NCI-H187 (cell line): ENCODE measurements at regions not wholly inside any gene's neighbourhood (a gene's known extent, or its start where the extent isn't known, plus 50 kb on each side); places are given as distances from the start of the nearest gene placed in this dataset.

ENCODE experiments used
- DNase-seq, 2 experiments: peaks; one replicate each; lab custom pipeline; 2025; lab: John Stamatoyannopoulos, UW

DNA sequence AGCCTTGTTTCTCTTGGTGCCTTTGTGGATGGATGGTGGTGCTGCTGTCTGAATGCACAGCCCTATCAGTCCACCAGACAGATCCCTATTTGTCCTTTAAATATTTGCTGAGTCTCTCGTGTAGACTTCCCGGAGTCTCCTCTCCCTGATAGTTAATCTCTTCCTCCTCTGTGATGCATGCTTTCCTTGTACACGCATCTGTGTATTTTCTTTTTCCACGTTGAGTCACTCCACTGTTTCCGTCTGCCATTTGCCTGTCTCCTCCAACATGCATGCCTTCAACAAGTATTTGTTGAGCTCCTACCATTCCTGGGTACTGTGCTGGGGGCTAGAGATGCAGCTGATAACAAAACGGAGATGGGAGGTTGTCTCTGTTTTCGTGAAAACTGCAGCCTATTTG is 282.6 kb downstream of the HAPSTR1 start:
- DNase-seq = no peak

DNA sequence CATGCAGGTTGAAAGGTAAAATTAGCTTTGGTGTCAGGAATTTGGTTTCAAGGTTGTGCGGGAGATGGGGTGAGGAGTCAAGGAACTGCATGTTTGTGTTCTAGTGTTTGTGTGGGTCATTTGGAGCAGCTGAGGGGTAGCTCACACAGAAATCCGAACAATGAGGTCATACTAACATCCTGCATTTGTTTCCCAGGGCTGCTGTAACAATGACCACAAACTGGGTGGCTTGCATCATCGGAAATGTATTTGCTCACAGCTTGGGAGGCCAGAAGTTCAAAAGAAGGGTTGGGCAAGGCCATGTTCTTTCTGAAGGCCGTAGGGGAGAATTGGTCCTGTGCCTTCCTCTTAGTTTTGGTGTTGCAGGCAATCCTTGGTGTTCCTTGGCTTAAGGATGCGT is 287.4 kb downstream of the HAPSTR1 start:
- DNase-seq = no peak

DNA sequence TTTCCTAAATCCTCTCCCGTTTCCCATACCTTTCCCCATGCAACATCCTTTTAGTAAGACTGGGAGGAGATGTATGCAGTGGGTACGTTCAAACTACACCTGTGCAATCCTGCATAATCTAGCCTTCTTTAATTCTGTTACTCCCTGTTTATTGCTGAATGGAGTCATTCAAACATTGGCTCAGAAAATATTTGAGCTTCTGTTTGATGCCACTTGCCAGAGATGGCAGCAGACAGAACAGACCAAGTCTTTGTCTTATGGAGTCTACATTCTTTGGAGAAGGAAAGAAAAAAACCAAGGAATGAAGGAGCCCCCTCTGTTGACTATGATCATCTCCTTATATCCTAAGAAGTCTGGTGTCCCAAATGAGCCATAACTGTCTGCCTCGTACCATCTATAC is 288.8 kb downstream of the HAPSTR1 start:
- no peak for DNase-seq

DNA sequence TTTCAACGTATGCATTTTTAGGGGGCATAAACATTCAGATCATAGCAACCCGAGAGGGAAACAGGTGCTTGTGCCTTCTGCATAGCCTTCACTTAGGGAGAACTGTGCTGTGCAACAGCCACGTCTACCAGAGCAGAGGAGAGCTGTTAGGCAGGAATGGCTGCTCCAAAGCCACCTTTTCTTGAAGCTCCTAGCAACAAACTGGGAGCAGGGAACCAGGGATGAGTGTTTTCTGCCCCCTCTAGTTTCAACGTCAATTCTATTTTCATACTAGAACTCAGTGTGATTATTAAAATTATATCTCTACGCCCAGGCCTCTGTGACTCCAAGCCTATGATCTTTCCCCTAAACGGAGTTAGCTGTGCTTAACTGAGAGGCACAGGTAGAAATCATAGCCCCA is 290.0 kb downstream of the HAPSTR1 start:
- no peak for DNase-seq

DNA sequence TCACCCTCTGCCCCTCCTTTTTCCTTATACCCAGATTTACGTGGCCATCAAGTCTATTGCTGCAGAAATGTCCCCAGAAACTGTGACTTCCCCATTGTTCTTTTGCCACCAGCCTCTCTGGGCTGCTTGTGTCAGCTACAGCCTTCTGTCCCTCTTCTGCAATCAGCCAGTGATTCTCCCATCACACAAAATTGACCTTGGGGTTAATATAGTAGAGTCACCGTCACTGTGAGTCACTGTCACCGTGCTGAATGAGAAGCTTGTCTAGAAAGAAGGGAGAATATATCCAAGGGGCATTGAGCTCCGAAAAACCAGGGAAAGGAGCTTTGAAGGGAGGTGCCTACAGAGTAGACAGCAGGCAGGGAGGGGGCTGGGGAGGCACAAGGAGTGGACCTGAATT is 290.5 kb downstream of the HAPSTR1 start:
- DNase-seq = no peak

DNA sequence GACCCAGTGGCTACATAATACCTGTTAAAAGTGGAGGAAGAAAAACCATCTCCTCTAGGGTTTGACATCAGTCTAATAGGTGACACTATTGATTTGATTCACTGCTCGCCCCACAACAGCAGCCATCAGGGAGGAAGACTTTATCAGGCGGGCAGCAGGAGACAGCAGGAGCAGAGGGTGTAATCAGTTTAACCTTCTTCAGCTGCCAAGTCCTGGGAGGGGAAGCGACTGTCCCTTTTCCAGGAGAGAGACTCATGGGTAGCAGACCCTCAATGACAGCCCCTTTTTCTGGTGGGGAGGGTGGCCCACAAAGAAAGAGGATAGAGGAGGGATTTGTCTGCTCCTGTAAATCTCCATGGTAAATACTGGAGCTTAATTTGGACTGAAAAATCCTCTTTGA is 291.8 kb downstream of the HAPSTR1 start:
- no peak for DNase-seq

DNA sequence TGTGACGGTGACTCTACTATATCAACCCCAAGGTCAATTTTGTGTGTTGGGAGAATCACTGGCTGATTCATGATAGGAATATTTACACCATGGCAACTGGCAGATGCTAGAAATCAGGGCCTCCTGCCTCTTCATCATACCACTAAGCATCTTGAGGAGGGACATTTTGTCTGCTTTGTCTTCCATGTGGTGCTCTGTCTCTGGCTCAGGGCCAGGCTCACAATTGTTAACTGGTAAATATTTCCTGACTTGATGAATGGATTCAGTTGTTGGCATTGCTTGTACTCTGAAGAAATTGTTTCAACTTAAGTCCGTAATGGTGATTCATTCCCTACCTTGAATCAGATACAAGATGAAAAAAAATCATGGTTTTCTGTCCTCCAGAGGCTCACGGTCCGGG is 292.7 kb downstream of the HAPSTR1 start:
- no peak for DNase-seq

DNA sequence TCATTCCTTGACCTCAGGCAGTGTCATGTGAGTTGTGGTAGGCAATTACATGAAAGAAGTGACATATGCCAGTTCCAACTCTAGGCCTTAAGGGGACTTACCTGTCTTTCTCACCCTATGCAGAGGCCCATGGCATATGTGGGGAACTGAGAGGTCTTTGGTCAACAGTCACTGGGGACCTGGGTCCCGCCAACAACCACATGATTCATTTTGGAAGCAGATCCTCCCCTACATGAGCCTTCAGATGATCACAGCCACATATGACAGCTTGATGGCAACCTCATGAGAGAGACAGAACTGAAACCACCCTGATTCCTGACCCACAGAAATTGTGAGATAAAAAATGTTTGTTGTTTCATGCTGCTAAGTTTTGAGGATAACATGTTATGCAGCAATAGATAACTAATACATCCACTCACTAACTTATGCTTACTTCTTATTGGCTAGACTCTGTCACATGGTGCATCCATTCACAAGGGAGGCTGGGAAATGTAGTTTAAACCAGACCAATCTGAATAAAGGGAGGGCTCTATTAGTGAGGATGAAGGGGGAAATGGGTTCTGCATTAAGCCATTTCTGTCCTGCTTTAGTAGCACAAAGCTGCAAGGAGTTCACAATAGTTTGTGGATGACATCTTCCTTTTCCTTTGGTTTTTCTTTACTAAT is 298.2 kb downstream of the HAPSTR1 start:
- DNase-seq = no peak

DNA sequence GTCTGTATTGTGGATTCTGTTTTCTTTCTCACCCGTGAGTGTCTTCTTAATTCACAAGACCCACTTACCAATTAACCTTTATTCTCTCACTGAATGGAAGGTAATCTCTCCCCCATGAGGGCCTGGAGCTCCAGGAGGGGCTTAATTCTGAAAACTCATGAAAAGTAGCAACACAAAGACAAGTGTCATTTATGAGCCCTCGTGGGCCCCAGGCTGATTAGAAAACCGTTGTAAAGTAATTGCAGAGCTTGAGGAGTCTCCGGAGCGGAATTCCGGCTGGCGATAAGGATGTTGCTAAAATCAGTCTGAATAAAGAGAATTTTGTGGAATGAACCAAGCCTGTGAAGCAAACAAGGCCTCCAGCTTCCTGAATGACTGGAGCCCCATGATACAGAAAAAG is 301.5 kb downstream of the HAPSTR1 start:
- no peak for DNase-seq

DNA sequence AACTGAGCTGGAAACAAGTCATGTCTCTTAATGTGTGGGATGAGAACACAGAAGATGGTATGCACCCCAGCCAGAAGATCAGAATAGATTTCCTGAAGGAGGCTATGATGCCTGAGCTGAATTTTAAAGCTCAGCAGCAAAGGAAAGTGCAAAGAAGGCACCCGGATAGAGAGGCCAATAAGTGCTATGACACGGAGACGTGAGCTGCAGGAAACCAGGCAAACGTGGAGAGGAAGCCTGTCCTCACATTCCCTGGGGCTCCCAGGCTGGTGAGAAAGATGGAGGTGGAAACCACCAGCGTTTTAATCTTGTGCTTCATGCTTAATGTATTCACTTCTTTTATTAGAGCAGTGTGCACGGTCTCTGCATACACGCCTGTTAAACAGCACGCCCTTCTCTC is 302.1 kb downstream of the HAPSTR1 start:
- no peak for DNase-seq

DNA sequence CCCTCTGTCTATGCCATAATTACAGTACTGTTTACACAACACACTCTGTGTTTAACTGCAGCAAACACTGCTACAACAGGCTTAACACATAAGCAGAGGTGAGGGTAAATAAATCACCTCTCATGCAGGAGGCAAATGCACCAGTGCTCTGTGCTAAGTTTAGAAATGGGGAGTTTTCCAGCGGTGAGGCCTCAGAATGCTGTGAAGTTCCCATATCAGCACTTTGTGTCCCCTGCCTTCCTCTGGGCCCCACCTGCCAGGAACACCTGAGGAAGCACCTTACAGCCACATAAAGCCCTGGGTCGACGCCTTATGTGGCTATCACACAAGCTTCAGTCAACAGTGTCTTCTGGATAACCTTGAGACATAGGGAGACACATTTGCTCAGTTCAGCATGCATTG is 304.5 kb downstream of the HAPSTR1 start:
- DNase-seq = no peak

DNA sequence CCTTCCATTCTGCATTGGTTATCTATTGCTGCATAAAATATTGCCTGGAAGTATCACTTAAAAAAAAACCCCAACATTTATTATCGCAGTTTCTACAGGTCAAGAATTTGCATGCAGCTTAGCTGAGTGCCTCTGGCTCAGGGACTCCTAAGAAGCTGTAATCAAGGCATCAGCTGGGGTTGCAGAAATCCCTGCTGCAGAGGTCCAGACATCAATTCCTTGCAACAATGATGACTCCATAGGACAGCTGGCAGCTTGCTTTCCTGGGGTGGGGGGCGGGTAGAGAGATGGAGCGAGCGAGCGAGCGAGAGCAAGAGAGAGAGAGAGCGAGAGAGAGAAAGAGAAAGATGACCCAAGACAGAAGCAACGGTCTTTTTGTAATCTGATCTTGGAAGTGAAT is 308.1 kb downstream of the HAPSTR1 start:
- DNase-seq = no peak

DNA sequence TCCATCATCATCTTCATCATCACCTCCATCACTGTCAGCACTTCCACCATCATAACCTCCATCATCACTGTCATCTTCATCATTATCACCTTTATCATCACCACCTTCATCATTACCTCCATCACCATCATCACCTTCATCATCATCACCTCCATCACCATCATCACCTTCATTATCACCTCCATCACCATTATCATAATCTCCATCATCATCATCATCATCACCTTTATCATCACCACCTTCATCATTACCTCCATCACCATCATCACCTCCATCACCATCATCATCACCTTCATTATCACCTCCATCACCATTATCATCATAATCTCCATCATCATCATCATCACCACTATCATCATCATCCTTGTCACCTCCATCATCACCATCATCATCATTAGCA is 309.7 kb downstream of the HAPSTR1 start:
- no peak for DNase-seq

DNA sequence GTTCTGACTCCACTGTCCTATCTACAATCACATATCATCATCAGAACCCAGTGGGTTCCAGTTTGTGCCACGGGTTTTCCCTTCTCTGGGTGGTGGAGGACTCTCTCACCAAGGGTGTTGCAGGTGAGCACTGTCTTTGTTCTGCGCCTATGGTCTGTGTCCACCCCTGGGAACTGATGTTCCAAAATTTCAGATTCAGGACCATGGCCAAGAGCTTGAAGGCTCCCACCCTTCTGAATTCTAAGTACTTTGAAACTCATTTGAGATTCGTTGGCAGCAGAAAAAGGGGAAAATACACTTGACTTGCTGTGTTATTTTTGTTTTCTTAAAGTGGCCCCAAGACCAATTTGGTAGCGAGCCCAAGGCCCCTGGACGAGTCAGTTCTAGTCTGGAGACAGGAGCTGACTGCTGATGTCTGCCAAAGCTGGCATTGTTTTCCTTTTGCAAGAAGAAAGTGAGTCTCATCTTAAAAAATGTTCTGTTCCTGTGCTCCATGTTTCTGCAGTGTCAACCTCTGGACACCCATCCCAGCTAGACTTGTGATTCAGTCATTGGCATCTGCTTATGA is 310.9 kb downstream of the HAPSTR1 start:
- no peak for DNase-seq

DNA sequence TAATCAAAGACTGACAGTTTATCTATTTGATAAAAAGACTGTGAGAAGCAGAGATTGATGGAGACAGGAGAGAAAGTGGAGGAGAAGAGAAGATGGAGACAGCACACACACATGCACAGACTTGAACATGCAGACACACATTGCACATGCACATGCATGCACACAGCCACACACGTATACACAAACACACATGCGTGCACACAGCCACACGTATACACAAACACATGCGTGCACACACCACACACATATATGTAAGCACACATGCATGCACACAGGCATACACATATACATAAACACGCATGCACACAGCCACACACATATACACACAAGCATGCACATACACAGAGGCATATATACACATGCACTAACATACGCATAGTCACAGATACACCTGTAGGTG is 313.4 kb downstream of the HAPSTR1 start:
- DNase-seq = no peak

DNA sequence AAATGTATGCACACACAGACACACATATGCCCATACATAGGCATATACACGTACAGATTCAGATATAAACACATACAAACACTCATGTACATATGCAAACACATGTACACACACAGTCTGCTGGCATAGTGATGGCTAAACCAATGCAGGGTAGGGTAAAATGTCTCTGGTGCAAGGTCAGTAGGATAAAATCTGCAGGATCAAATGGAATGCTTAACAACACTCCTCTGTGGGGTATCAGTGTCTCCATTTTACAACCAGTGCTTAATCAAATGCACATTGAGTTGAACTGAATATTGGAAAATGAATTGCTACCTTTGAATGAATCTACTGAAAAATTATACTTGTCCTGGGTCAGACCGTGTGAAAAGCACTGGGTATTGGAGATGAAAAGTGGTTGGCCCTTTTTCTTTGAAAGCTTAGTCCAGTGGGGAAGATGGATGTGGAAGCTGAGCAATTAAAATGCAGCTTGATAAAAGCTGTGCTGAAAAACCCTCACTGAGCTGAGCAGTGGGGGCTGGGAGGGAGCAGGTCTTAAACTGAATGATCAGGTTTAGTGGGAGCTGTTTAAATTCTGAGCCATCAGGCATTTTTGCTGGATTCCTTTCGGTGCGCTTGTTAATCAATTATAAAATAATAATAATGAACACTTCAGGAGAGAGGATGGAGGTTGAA is 314.7 kb downstream of the HAPSTR1 start:
- DNase-seq = no peak

DNA sequence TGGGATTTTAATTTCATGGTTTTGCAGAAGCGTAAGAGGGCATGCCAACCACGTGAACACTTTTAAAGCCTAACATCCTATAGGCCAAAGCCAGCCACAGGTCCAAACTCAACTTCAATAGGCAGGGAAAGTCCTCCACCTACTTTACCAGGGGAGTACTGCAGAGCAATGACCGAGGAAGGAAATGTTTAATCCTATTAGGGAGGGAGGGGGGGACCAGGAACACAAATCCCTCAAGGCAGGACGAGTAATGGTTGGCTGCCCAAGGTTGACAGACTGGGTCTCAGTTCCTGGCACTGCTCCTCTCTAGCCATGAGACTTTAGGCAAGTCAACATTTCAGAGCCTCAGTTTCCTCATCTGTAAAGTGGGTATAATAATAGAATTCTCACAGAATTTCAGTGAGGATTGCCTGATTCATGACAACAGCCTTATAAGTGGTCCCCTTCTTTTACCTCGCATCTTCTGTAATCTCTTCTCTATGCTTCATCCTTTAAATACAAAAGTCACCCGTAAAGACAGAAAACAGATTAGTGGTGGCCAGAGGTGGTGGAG is 315.8 kb downstream of the HAPSTR1 start:
- no peak for DNase-seq

DNA sequence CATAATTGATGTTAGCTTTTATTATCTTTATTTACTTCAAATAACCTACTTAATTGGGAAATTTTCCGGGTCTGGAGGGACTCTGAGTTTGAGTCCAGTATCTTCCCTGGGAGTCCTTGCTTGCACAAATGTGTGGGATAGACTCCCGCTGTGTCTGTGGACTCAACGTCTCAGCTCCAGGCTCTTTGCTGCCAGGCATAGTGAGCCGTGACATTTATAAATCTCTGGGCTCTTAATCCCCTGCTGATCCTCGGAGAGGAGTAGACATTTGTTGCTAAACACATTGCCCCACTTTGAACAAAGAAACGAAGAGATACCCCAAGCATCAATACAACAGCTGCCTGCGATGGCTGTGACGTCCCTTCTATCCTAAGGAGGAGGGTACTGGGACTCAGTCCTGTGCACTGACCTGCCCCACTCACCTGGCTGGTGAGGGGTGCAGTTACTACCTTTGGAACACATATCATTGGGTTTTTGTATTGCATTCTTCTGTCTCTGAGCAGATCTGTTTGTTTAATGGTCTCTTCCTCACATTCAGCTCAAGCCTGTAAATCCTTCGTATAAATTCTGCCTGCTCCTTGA is 316.9 kb downstream of the HAPSTR1 start:
- no peak for DNase-seq

DNA sequence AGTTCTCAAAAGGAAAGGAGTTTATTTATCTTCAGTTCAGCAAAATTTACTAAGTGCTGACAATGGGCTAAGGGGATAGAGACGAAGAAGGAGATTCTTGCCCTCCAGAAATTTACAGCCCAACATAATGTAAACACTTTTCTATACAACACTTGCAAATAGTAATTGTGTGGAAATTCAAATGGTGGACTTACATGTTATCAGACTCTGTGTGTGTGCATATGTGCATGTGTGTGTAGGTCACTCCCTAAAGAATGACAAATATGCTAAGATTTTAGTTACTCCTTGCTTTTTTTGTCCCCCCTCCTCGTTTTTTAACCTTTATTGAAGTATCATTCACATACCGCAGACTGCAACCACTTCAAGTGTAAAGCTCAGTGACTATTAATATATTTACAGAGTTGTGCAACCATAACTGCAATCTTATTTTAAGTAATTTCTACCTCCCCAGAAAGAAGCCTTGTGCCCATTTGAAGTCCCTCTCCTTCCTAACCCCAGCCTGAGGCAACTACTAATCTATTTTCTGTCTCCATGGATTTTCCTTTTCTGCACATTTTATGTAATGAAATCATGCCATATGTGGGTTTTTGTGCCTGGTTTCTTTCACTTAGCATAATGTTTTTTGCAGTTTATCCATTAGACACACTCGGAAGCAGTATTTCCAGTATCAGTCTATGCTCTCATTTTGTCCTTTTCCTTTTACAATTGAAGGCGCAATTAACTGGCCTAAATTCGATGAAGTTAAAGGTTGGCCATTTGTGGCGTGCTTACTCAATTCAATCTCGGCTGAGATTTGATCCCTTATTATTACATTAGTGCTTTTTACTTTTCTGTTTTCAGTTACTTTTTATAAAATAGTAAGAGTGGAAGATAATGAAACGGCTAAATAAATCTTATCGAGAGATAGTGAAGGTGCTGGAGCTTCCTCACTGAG is 318.4 kb downstream of the HAPSTR1 start:
- no peak for DNase-seq

DNA sequence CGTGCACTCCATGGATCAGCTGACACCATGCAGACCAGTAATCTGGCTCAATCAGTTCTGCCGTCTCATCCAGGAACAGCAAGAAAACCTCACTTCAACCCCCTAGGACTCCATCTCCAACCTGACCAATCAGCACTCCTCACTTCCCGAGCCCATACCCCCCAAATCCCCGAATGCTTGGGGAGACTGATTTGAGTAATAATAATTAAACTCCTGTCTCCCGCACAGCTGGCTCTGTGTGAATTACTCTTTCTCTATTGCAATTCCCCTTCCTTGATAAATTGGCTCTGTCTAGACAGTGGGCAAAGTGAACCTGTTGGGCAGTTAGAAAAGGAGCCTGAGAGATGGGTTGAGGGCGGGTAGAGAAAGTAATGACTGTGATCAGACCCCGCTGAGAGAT is 320.0 kb downstream of the HAPSTR1 start:
- DNase-seq = no peak

DNA sequence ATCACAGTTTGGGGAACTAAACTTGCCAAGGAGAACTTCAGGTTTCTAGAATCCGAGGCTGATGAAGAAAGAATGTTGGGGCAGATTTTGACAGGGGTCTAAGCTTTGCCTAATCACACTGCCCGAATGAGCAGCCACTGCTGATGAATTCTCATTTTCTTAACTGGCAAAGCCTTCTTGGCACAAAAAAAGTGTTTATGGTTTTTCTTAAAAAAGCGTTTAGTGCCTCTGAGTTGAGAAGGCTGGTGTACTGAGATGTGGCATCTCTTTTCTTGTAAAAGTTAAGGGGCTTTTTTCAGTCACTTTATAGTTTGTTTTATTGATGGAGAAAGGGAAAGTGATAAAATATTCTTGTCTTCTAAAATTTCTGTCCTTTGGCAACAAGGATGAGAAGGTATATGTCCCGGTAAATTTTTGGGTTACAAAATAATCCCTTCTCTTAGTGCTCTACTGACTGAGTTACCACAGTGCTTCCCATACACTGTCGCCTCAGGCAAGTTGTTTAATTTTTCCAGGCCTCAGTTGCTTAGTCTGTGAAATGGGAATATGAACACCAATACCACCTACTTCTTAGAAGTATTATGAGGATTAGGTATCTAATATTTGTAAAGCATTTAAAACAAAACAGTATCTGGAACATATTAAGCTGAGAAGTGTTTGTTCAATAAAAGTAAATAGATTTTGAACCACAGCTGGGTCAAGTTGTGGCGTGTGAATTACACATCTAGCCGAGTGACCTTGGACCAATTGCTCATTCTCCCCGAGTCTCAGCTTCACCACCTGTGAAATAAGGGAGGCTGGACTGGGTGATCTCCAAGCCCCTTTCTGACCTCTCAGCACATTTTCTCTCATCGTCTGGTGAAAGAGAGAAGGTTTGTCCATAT is 320.8 kb downstream of the HAPSTR1 start:
- DNase-seq = no peak
